Right ventricle myocardium inferior (tissue), 1 donor: ENCODE measurements at regions not wholly inside any gene's neighbourhood (a gene's known extent, or its start where the extent isn't known, plus 50 kb on each side); places are given as distances from the start of the nearest gene placed in this dataset.
A peak's percentile ranks its signal among the peaks of the same experiment; 100 is the strongest.
"Not testable (repeated sequence)": the region's sequence is repeated elsewhere in the genome, so short reads cannot be mapped to it uniquely, and the experiment has no call there.

Experiments
- ATAC-seq: fragments of 200-7000 bp; cut with Tn5 transposase; one replicate; pipeline ENCODE4 v1.9.1; 2020; ENCODE audit warnings: mild to moderate bottlenecking, moderate library complexity
- DNase-seq: peaks from one replicate; pipeline ENCODE4 v3.0.0; 2021; ENCODE audit errors: missing footprints
- intact Hi-C: fragments of 100-400 bp; cut with DNase I; formaldehyde crosslinking; loops from one replicate; pipeline ENCODE4 v1.11.0; 2022
- donor health status: DM: no; HTN: yes; CAD: no; lungs with severe emphysema.

DNA sequence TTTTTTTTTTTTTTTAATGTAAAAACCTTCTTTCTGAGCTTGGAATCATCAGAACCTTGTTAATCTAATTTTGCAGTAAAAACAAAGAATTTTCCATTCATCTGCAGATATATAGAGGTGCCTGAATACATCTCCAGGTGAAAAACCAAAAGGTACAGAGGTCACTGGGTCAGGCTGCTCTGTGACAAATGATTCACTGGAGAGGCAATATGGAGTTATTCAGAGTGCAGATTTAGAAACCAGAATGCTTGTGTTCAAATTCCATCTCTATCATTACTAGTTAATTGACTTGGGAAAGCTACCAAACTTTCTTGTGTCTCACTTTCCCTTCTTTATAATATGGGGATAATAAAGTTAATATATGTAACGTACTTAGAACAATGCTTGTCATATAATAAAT is 51.5 kb upstream of the C1orf53 start:
- intact Hi-C loops: no loop called here
- DNase-seq (no peak), ATAC-seq (no peak)

DNA sequence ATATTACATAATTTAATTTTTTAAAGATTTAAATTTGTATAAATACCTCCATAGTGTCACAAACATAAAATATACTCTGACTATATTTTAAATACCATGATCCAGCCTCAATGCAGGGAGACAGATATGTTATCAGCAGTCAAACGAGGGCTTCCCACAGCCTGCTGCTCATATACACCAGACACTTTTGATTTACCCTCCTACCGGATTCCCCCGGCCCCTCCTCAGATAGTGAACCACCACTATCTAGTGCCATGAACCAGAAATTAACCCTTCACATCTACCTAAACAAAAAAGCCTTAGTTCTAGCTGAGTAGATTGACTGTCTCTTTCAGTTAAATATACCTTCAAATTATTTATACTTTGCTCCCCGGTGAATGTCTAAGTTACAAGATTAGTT is 52.4 kb upstream of the C1orf53 start:
- no peak for ATAC-seq
- peak; percentile 37 for DNase-seq
- intact Hi-C loops: no loop called here

GRCh38 chr1:197848350-197848749 is 54.1 kb upstream of the C1orf53 start:
- no peak for DNase-seq
- ATAC-seq: no peak
- intact Hi-C loops: no loop called here

DNA sequence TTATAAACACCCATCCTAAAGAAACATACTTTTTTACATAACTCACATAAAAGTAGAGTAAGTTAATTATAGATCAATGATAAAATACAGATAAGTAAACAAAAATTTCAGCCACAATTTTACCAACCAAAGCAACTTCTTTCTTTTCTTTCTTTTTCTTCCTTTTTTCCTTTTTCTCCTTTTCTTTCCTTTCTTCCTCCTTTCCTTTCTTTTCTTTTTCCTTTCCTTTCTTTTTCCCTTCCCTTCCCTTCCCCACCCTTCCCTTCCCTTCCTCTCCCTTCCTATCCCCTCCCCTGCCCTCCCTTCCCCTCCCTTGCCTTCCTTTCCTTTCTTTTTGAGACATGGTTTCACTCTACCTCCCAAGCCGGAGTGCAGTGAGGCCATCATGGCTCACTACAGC is 56.5 kb upstream of the C1orf53 start:
- intact Hi-C loops: no loop called here

GRCh38 chr1:197844651-197845050 is 57.8 kb upstream of the C1orf53 start:
- intact Hi-C loops: no loop called here
- no peak for ATAC-seq
- no peak for DNase-seq

More for the DNA sequence above, 56.5 kb upstream of the C1orf53 start:
- no peak for DNase-seq
- no peak for ATAC-seq

GRCh38 chr1:197843401-197843800 is 59.0 kb upstream of the C1orf53 start:
- intact Hi-C loops: no loop called here
- ATAC-seq (no peak), DNase-seq (no peak)

DNA sequence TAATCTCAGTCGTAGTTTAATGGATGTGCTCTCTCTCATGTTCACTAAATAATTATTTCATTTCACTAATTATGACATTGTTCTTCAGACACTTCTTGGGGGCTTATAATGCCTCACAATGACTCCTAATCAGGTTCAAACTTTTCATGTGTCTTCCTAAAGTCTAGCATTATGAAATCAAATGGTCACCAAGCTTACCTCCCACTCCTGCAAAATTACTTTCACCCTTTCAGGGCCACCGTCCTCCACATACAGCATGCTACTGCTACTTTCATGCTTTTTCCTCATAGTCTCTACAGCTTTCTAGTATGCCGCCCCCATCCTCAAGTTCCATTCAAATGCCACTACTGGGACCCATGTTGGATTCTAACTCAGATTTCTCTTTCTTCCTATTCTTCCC is 59.8 kb upstream of the C1orf53 start:
- intact Hi-C loops: no loop called here
- ATAC-seq (no peak), DNase-seq (no peak)

- DNase-seq (no peak), ATAC-seq (no peak)
- intact Hi-C loops: no loop called here
Measured at GRCh38 chr1:197841883-197842553, 60.4 kb upstream of the C1orf53 start.

DNA sequence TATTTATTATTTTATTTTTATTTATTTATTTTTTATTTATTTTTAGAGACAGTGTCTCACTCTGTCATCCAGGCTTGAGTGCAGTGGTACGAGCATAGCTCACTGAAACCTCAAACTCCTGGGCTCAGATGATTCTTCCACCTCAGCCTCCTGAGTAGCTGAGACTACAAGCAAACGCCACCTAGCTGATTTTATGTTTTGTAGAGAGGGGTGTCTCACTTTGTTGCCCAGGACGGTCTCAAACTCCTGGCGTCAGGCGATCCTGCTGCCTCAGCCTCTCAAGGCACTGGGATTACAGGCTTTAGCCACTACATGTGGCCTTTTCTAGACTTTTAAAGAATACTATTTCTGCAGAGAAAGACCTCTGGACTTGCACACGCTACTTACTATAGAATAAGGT is 61.3 kb upstream of the C1orf53 start:
- no peak for DNase-seq
- ATAC-seq: no peak
- intact Hi-C loops: no loop called here

DNA sequence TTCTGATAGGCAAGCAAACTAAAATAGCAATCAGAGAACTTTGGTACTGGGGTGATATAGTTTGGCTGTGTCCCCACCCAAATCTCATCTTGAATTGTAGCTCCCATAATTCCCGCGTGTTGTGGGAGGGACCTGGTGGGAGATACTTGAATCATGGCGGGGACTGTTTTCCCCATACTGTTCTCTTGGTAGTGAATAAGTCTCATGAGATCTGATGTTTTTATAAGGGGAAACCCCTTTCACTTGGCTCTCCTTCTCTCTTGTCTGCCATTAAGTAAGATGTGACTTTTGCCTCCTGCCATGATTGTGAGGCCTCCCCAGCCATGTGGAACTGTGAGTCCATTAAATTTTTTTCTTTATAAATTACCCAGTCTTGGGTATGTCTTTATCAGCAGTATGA is 62.6 kb upstream of the C1orf53 start:
- DNase-seq, ATAC-seq, intact Hi-C loops: not testable (repeated sequence)

GRCh38 chr1:197838836-197839235 is 63.6 kb upstream of the DENND1B start:
- DNase-seq: no peak
- no peak for ATAC-seq
- intact Hi-C loops: no loop called here

DNA sequence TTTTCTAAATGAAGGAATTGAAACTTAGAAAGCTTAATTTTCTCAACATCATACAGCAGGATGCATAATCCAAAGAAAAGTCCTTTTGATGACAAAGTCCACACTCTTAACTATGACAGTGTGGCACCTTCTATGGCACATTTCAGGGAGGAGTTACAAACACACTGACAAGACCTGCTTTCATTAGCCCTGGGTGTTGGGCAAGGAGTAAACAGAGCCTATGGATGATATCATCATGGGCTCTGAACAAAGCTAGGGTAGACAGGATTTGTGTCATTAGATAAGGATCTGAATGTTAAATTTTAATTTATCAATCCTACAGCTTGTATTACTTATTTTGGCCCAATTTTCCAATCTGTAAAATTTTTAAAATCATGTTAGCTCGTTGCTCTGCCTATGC is 62.6 kb upstream of the DENND1B start:
- DNase-seq (no peak), ATAC-seq (no peak)
- intact Hi-C loops: no loop called here

DNA sequence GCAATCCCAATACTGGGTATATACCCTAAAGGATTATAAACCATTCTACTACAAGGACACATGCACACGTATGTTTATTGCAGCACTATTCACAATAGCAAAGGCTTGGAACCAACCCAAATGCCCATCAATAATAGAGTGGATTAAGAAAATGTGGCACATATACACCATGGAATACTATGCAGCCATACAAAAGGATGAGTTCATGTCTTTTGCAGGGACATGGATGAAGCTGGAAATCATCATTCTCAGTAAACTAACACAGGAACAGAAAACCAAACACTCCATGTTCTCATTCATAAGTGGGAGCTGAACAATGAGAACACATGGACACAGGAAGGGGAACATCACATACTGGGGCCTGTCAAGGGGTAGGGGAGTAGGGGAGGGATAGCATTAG is 61.1 kb upstream of the DENND1B start:
- intact Hi-C loops, DNase-seq, ATAC-seq: not testable (repeated sequence)

- DNase-seq, intact Hi-C loops, ATAC-seq: not testable (repeated sequence)
Measured at GRCh38 chr1:197829011-197829410, 53.7 kb upstream of the DENND1B start.

DNA sequence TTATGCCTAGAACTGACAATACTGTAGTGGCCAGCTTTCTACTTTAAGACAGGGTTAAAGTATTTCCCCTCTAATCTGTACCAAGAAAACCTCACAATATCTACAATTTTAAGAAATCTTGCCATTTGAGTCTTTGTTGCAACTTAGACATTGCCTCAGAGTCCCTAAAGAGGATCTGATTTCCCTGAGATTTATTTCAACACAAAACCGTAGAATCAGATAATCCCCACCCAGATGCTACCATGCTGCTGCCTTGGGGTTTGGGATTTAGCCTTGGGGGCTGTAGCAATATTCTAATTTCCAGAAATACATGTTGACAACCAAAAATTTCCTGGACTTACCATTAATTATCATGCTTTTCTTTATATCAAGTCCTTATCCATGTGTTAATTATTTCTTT is 50.3 kb upstream of the DENND1B start:
- DNase-seq (no peak), ATAC-seq (no peak)
- intact Hi-C loops: no loop called here
